Vagina (tissue), 2 donors: ENCODE measurements at regions not wholly inside any gene's neighbourhood (a gene's known extent, or its start where the extent isn't known, plus 50 kb on each side); places are given as distances from the start of the nearest gene placed in this dataset.
"Not testable (repeated sequence)": the region's sequence is repeated elsewhere in the genome, so short reads cannot be mapped to it uniquely, and the experiment has no call there.

ENCODE experiments used
- POLR2A ChIP-seq, 2 donors: fragments of 450-650 bp; IDR thresholded peaks; one replicate each; pipeline ENCODE4 v1.6.1; 2017; ENCODE audit warnings: antibody characterized with exemption in 2 of 2, mild to moderate bottlenecking in 2 of 2, moderate library complexity in 2 of 2
- POLR2AphosphoS5 ChIP-seq, 2 donors: sonication (generic); formaldehyde crosslinking; IDR thresholded peaks; one replicate each; pipeline ENCODE4 v1.9.0; 2017; ENCODE audit warnings: antibody characterized with exemption in 2 of 2, mild to moderate bottlenecking in 2 of 2, low read depth in 1 of 2; ENCODE audit not compliant: insufficient read depth in 1 of 2
- TF ChIP-seq, protein P1 (sequence below), 3 experiments: fragments of 450-650 bp in 2 of 3; fragments of 200-600 bp in 1 of 3; sonication (generic) in 1 of 3; IDR thresholded peaks; one replicate each; pipeline ENCODE4 v1.5.1; 2017 to 2019; ENCODE audit warnings: antibody characterized with exemption in 3 of 3, mild to moderate bottlenecking in 2 of 3, moderate library complexity in 2 of 3

- TF ChIP-seq, protein P1, sequence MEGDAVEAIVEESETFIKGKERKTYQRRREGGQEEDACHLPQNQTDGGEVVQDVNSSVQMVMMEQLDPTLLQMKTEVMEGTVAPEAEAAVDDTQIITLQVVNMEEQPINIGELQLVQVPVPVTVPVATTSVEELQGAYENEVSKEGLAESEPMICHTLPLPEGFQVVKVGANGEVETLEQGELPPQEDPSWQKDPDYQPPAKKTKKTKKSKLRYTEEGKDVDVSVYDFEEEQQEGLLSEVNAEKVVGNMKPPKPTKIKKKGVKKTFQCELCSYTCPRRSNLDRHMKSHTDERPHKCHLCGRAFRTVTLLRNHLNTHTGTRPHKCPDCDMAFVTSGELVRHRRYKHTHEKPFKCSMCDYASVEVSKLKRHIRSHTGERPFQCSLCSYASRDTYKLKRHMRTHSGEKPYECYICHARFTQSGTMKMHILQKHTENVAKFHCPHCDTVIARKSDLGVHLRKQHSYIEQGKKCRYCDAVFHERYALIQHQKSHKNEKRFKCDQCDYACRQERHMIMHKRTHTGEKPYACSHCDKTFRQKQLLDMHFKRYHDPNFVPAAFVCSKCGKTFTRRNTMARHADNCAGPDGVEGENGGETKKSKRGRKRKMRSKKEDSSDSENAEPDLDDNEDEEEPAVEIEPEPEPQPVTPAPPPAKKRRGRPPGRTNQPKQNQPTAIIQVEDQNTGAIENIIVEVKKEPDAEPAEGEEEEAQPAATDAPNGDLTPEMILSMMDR (IDR thresholded peaks at IDR 0.05), result not testable (repeated sequence)
- TF ChIP-seq POLR2A (IDR thresholded peaks at IDR 0.05); POLR2AphosphoS5 (IDR thresholded peaks at IDR 0.05; ENCODE audit: insufficient read depth in 1 of 2, low read depth in 1 of 2): not testable (repeated sequence)
Observed at GRCh38 chr4:12903640-12904039, 580.5 kb downstream of the RAB28 start.
